Keratinocyte (primary cell): ENCODE measurements at regions not wholly inside any gene's neighbourhood (a gene's known extent, or its start where the extent isn't known, plus 50 kb on each side); places are given as distances from the start of the nearest gene placed in this dataset.
"Not testable (repeated sequence)": the region's sequence is repeated elsewhere in the genome, so short reads cannot be mapped to it uniquely, and the experiment has no call there.

ENCODE experiments used
- DNase-seq: peaks from one replicate; pipeline ENCODE4 v3.0.0-alpha.2; 2011; ENCODE audit warnings: low read depth, missing footprints, low spot score
- FAIRE-seq: peaks from 2 replicates; lab custom pipeline; 2011; peaks lifted over from hg19 to GRCh38; lab: Jason Lieb, UNC
- H2AFZ ChIP-seq: 2 replicates; pipeline ENCODE4 v1.6.0; 2012; ENCODE audit warnings: low read length, control low read depth, inconsistent platforms; ENCODE audit not compliant: control insufficient read depth
- H3K27ac ChIP-seq: 2 replicates; pipeline ENCODE4 v1.5.1; 2011; ENCODE audit warnings: low read length; ENCODE audit not compliant: control insufficient read depth, insufficient read depth
- H3K27me3 ChIP-seq: 3 replicates; pipeline ENCODE4 v1.6.0; 2011; ENCODE audit warnings: low read length; ENCODE audit not compliant: control insufficient read depth, insufficient read depth; ENCODE audit errors: extremely low read depth
- H3K36me3 ChIP-seq, 2 experiments: 2 replicates in 1 of 2; 3 replicates in 1 of 2; pipeline ENCODE4 v1.5.1; 2011; ENCODE audit warnings: low read length in 2 of 2, mild to moderate bottlenecking in 1 of 2; ENCODE audit not compliant: control insufficient read depth in 2 of 2, insufficient read depth in 2 of 2; ENCODE audit errors: extremely low read depth in 1 of 2
- H3K4me1 ChIP-seq: 3 replicates; pipeline ENCODE4 v1.5.1; 2011; ENCODE audit warnings: low read length; ENCODE audit not compliant: control insufficient read depth, insufficient read depth; ENCODE audit errors: extremely low read depth
- H3K4me2 ChIP-seq: 3 replicates; pipeline ENCODE4 v1.6.0; 2011; ENCODE audit warnings: low read depth, low read length; ENCODE audit not compliant: control insufficient read depth, insufficient read depth; ENCODE audit errors: extremely low read depth
- H3K4me3 ChIP-seq, 3 experiments: fragments of 200-600 bp in 1 of 3; sonication (generic) in 1 of 3; 2 replicates in 2 of 3; 3 replicates in 1 of 3; pipeline ENCODE4 v1.5.1; 2011 to 2016; ENCODE audit warnings: low read length in 3 of 3, mild to moderate bottlenecking in 3 of 3, control low read depth in 2 of 3, inconsistent platforms in 1 of 3, low read depth in 1 of 3, mixed read lengths in 1 of 3, mixed run types in 1 of 3, moderate library complexity in 1 of 3; ENCODE audit not compliant: control insufficient read depth in 2 of 3, insufficient read depth in 2 of 3; ENCODE audit errors: extremely low read depth in 1 of 3
- H3K79me2 ChIP-seq: 2 replicates; pipeline ENCODE4 v1.6.0; 2012; ENCODE audit warnings: low read length; ENCODE audit not compliant: control insufficient read depth, insufficient read depth
- H3K9ac ChIP-seq: 3 replicates; pipeline ENCODE4 v1.6.0; 2011; ENCODE audit warnings: low read length; ENCODE audit not compliant: control insufficient read depth, insufficient read depth; ENCODE audit errors: extremely low read depth
- H3K9me1 ChIP-seq: 3 replicates; pipeline ENCODE4 v1.6.0; 2011; ENCODE audit warnings: low read length; ENCODE audit not compliant: control insufficient read depth, insufficient read depth; ENCODE audit errors: extremely low read depth
- H3K9me3 ChIP-seq: 2 replicates; pipeline ENCODE4 v1.5.1; 2012; ENCODE audit warnings: low read depth, low read length; ENCODE audit not compliant: control insufficient read depth
- H4K20me1 ChIP-seq: 3 replicates; pipeline ENCODE4 v1.6.0; 2011; ENCODE audit warnings: low read length; ENCODE audit not compliant: control insufficient read depth, insufficient read depth; ENCODE audit errors: extremely low read depth
- CTCF ChIP-seq, 3 experiments: IDR thresholded peaks in 1 of 3; conservative IDR thresholded peaks in 1 of 3; optimal IDR thresholded peaks in 1 of 3; 2 replicates in 2 of 3; 3 replicates in 1 of 3; pipeline versions ENCODE3 to v1.5.1; 2011; ENCODE audit warnings: low read length in 3 of 3, mild to moderate bottlenecking in 3 of 3, moderate library complexity in 2 of 3, control low read depth in 1 of 3, inconsistent platforms in 1 of 3; ENCODE audit not compliant: insufficient read depth in 2 of 3; ENCODE audit errors: extremely low read depth in 1 of 3
- EZH2 ChIP-seq: IDR thresholded peaks from one replicate; pipeline ENCODE4 v1.6.1; 2012; ENCODE audit warnings: inconsistent platforms, mild to moderate bottlenecking, low read length, moderate library complexity
- dilution Hi-C: fragments of 300-500 bp; cut with MboI; formaldehyde crosslinking; loops from one replicate; pipeline ENCODE4 v1.7.0; 2020; ENCODE audit warnings: low sequenced_read_pairs; ENCODE audit not compliant: extremely low pct_ligation_motif_present

- H3K27me3 ChIP-seq = no peaks in the 10 kb centered on the region
- no peak overlapping the region for H3K4me3 ChIP-seq
- no peak overlapping the region for H3K27ac ChIP-seq
- H2AFZ ChIP-seq = no peak overlapping the region
- no peak overlapping the region for H3K4me2 ChIP-seq
- no peak overlapping the region for H3K9ac ChIP-seq
- no peaks in the 10 kb centered on the region for H3K9me3 ChIP-seq
- no peaks in the 10 kb centered on the region for H3K4me1 ChIP-seq
- TF ChIP-seq CTCF (optimal IDR thresholded peaks at IDR 0.05 in 1 of 3, IDR thresholded peaks at IDR 0.05 in 1 of 3, conservative IDR thresholded peaks at IDR 0.05 in 1 of 3; ENCODE audit: extremely low read depth in 1 of 3, insufficient read depth in 2 of 3, low read length in 3 of 3) (no peak), EZH2 (no peak)
- no peaks in the 10 kb centered on the region for H4K20me1 ChIP-seq
- no peaks in the 10 kb centered on the region for H3K9me1 ChIP-seq
- FAIRE-seq (no peak), DNase-seq (no peak)
- dilution Hi-C loops = no loop called here
- no peaks in the 10 kb centered on the region for H3K36me3 ChIP-seq
- H3K79me2 ChIP-seq = no peaks in the 10 kb centered on the region
These were observed 778.1 kb upstream of the SLIT2 start for GRCh38 chr4:19473569-19473968.

GRCh38 chr4:19472666-19473065 lies 779.0 kb upstream of the SLIT2 start:
- Histone ChIP-seq H3K27ac (no peak overlapping the region), H3K4me2 (no peak overlapping the region), H2AFZ (no peak overlapping the region), H3K9ac (no peak overlapping the region), H3K79me2 (no peaks in the 10 kb centered on the region), H4K20me1 (no peaks in the 10 kb centered on the region), H3K36me3 (no peaks in the 10 kb centered on the region), H3K4me3 (no peak overlapping the region), H3K9me1 (no peaks in the 10 kb centered on the region), H3K27me3 (no peaks in the 10 kb centered on the region), H3K9me3 (no peaks in the 10 kb centered on the region), H3K4me1 (no peaks in the 10 kb centered on the region)
- FAIRE-seq (no peak), DNase-seq (no peak)
- no peak for TF ChIP-seq CTCF (optimal IDR thresholded peaks at IDR 0.05 in 1 of 3, IDR thresholded peaks at IDR 0.05 in 1 of 3, conservative IDR thresholded peaks at IDR 0.05 in 1 of 3; ENCODE audit: extremely low read depth in 1 of 3, insufficient read depth in 2 of 3, low read length in 3 of 3)
- TF ChIP-seq EZH2 = no peak
- dilution Hi-C loops = no loop called here

GRCh38 chr4:19470001-19470400 lies 781.7 kb upstream of the SLIT2 start:
- H3K9ac ChIP-seq, H4K20me1 ChIP-seq, H3K4me3 ChIP-seq, H3K9me3 ChIP-seq, dilution Hi-C loops, H3K4me1 ChIP-seq, H3K36me3 ChIP-seq, H3K27ac ChIP-seq, H2AFZ ChIP-seq, DNase-seq, H3K4me2 ChIP-seq, FAIRE-seq, H3K9me1 ChIP-seq, H3K79me2 ChIP-seq, H3K27me3 ChIP-seq: not testable (repeated sequence)
